Skeletal muscle cell (primary cell): ENCODE measurements at regions not wholly inside any gene's neighbourhood (a gene's known extent, or its start where the extent isn't known, plus 50 kb on each side); places are given as distances from the start of the nearest gene placed in this dataset.

ENCODE experiments used
- DNase-seq: peaks from one replicate; pipeline ENCODE4 v3.0.0-alpha.2; 2010; ENCODE audit warnings: low read depth
- H3K4me3 ChIP-seq: 2 replicates; pipeline ENCODE4 v1.5.1; 2011; ENCODE audit warnings: low read depth, mild to moderate bottlenecking, control low read depth, low read length, moderate library complexity

GRCh38 chr11:80379620-80380278 is 938.9 kb upstream of the TENM4 start:
- H3K4me3 ChIP-seq: no peak overlapping the region
- DNase-seq: no peak

GRCh38 chr11:80371931-80372330 is 931.1 kb upstream of the TENM4 start:
- DNase-seq: no peak

GRCh38 chr11:80365980-80366379 is 925.1 kb upstream of the TENM4 start:
- no peak for DNase-seq
- H3K4me3 ChIP-seq: no peak overlapping the region

More at GRCh38 chr11:80371931-80372330, 931.1 kb upstream of the TENM4 start:
- H3K4me3 ChIP-seq: no peak overlapping the region

GRCh38 chr11:80365076-80365725 is 924.4 kb upstream of the TENM4 start:
- DNase-seq: no peak
- no peak overlapping the region for H3K4me3 ChIP-seq

- no peak overlapping the region for H3K4me3 ChIP-seq
These were observed 921.9 kb upstream of the TENM4 start for GRCh38 chr11:80362563-80363340.

GRCh38 chr11:80355251-80355650 is 914.4 kb upstream of the TENM4 start:
- H3K4me3 ChIP-seq: no peak overlapping the region
- no peak for DNase-seq

More at GRCh38 chr11:80362563-80363340, 921.9 kb upstream of the TENM4 start:
- DNase-seq: no peak

- H3K4me3 ChIP-seq: no peak overlapping the region
- DNase-seq: no peak
These were observed 909.7 kb upstream of the TENM4 start for GRCh38 chr11:80350541-80350940.

GRCh38 chr11:80349997-80350396 is 909.2 kb upstream of the TENM4 start:
- no peak for DNase-seq
- H3K4me3 ChIP-seq: no peak overlapping the region

- DNase-seq: no peak
- H3K4me3 ChIP-seq: no peak overlapping the region
These were observed 905.7 kb upstream of the TENM4 start for GRCh38 chr11:80346353-80347059.

GRCh38 chr11:80343436-80343835 is 902.6 kb upstream of the TENM4 start:
- no peak overlapping the region for H3K4me3 ChIP-seq
- no peak for DNase-seq

GRCh38 chr11:80338231-80338630 is 897.4 kb upstream of the TENM4 start:
- no peak overlapping the region for H3K4me3 ChIP-seq
- no peak for DNase-seq

- DNase-seq: no peak
- no peak overlapping the region for H3K4me3 ChIP-seq
These were observed 890.9 kb upstream of the TENM4 start for GRCh38 chr11:80331694-80332093.

- DNase-seq: no peak
These were observed 889.4 kb upstream of the TENM4 start for GRCh38 chr11:80330264-80330663.

GRCh38 chr11:80328774-80329173 is 887.9 kb upstream of the TENM4 start:
- H3K4me3 ChIP-seq: no peak overlapping the region
- no peak for DNase-seq

More at GRCh38 chr11:80330264-80330663, 889.4 kb upstream of the TENM4 start:
- H3K4me3 ChIP-seq: no peak overlapping the region

- DNase-seq: no peak
- no peak overlapping the region for H3K4me3 ChIP-seq
These were observed 887.3 kb upstream of the TENM4 start for GRCh38 chr11:80327956-80328614.

- no peak overlapping the region for H3K4me3 ChIP-seq
- no peak for DNase-seq
These were observed 881.0 kb upstream of the TENM4 start for GRCh38 chr11:80321786-80322185.

GRCh38 chr11:80320765-80321164 is 879.9 kb upstream of the TENM4 start:
- no peak for DNase-seq
- no peak overlapping the region for H3K4me3 ChIP-seq

- DNase-seq: no peak
- no peak overlapping the region for H3K4me3 ChIP-seq
These were observed 879.4 kb upstream of the TENM4 start for GRCh38 chr11:80320226-80320625.

- no peak overlapping the region for H3K4me3 ChIP-seq
- DNase-seq: no peak
These were observed 876.8 kb upstream of the TENM4 start for GRCh38 chr11:80317612-80318011.
